Right atrium auricular region (tissue), 2 donors: ENCODE measurements at regions not wholly inside any gene's neighbourhood (a gene's known extent, or its start where the extent isn't known, plus 50 kb on each side); places are given as distances from the start of the nearest gene placed in this dataset.

Experiments
- DNase-seq: peaks from one replicate; pipeline ENCODE4 v3.0.0-alpha.2; 2019; ENCODE audit warnings: low spot score
- H3K27ac ChIP-seq, 2 donors: fragments of 200-600 bp; sonication (generic); 1 replicate in 1 of 2; 2 replicates in 1 of 2; pipeline ENCODE4 v1.5.1; 2016 to 2019
- H3K27me3 ChIP-seq, 2 donors: fragments of 200-600 bp; sonication (generic); one replicate each; pipeline versions ENCODE4 v1.5.1 to v1.6.0; 2017 to 2019
- H3K36me3 ChIP-seq: fragments of 200-600 bp; sonication (generic); one replicate; pipeline ENCODE4 v1.5.1; 2016
- H3K4me1 ChIP-seq, 2 donors: fragments of 200-600 bp; sonication (generic); one replicate each; pipeline versions ENCODE4 v1.5.1 to v1.6.0; 2017 to 2019
- H3K4me3 ChIP-seq, 2 donors: fragments of 200-600 bp; sonication (generic); 1 replicate in 1 of 2; 2 replicates in 1 of 2; pipeline ENCODE4 v1.5.1; 2017 to 2019; ENCODE audit warnings: mild to moderate bottlenecking in 1 of 2, moderate library complexity in 1 of 2
- H3K9me3 ChIP-seq, 2 donors: fragments of 200-600 bp; sonication (generic); one replicate each; pipeline ENCODE4 v1.5.1; 2019
- CTCF ChIP-seq, 2 donors: fragments of 200-600 bp; sonication (generic); IDR thresholded peaks; one replicate each; pipeline ENCODE4 v1.5.1; 2019; ENCODE audit warnings: antibody characterized with exemption in 2 of 2

GRCh38 chr7:72492461-72493065 is 80.4 kb upstream of the CALN1 start:
- Histone ChIP-seq H3K4me1 (peaks cover 0 to 9% of the 10 kb centered on the region in 2 donors), H3K27me3 (no peaks in the 10 kb centered on the region), H3K4me3 (no peak overlapping the region), H3K27ac (no peak overlapping the region), H3K36me3 (no peaks in the 10 kb centered on the region), H3K9me3 (peaks cover 0 to 7% of the 10 kb centered on the region in 2 donors)
- TF ChIP-seq CTCF (IDR thresholded peaks at IDR 0.05) = no peak
- no peak for DNase-seq

GRCh38 chr7:72490301-72490700 is 78.2 kb upstream of the CALN1 start:
- Histone ChIP-seq H3K4me1 (peaks cover 0 to 9% of the 10 kb centered on the region in 2 donors), H3K27ac (no peak overlapping the region), H3K4me3 (no peak overlapping the region), H3K9me3 (no peaks in the 10 kb centered on the region), H3K36me3 (no peaks in the 10 kb centered on the region), H3K27me3 (no peaks in the 10 kb centered on the region)
- no peak for DNase-seq
- no peak for TF ChIP-seq CTCF (IDR thresholded peaks at IDR 0.05)

- no peaks in the 10 kb centered on the region for H3K9me3 ChIP-seq
- no peaks in the 10 kb centered on the region for H3K36me3 ChIP-seq
- H3K27me3 ChIP-seq = no peaks in the 10 kb centered on the region
- H3K4me3 ChIP-seq = no peak overlapping the region
- no peak for TF ChIP-seq CTCF (IDR thresholded peaks at IDR 0.05)
- DNase-seq = no peak
- no peaks in the 10 kb centered on the region for H3K4me1 ChIP-seq
- no peak overlapping the region for H3K27ac ChIP-seq
These were observed 69.8 kb upstream of the CALN1 start for GRCh38 chr7:72481934-72482333.

GRCh38 chr7:72476608-72477305 is 64.6 kb upstream of the CALN1 start:
- no peak overlapping the region for H3K4me3 ChIP-seq
- no peaks in the 10 kb centered on the region for H3K36me3 ChIP-seq
- H3K4me1 ChIP-seq = no peaks in the 10 kb centered on the region
- no peak overlapping the region for H3K27ac ChIP-seq
- no peaks in the 10 kb centered on the region for H3K27me3 ChIP-seq
- H3K9me3 ChIP-seq = no peaks in the 10 kb centered on the region
- DNase-seq = no peak
- TF ChIP-seq CTCF (IDR thresholded peaks at IDR 0.05) = no peak

GRCh38 chr7:72467237-72467636 is 55.1 kb upstream of the CALN1 start:
- H3K4me1 ChIP-seq = no peaks in the 10 kb centered on the region

More at GRCh38 chr7:72467237-72467636, 55.1 kb upstream of the CALN1 start:
- no peak for TF ChIP-seq CTCF (IDR thresholded peaks at IDR 0.05)
- Histone ChIP-seq H3K9me3 (peaks cover 0 to 3% of the 10 kb centered on the region in 2 donors), H3K36me3 (no peaks in the 10 kb centered on the region), H3K27me3 (no peaks in the 10 kb centered on the region), H3K4me3 (no peak overlapping the region), H3K27ac (no peak overlapping the region)
- DNase-seq = no peak
